Liver (tissue), 8 donors: ENCODE measurements at regions not wholly inside any gene's neighbourhood (a gene's known extent, or its start where the extent isn't known, plus 50 kb on each side); places are given as distances from the start of the nearest gene placed in this dataset.

Experiments
- DNase-seq: peaks from one replicate; pipeline ENCODE4 v3.0.0-alpha.2; 2017; ENCODE audit warnings: low spot score
- H3K27ac ChIP-seq, 2 donors: one replicate each; pipeline ENCODE4 v1.7.0; 2013; ENCODE audit warnings: inconsistent platforms in 2 of 2, low read length in 2 of 2, control low read depth in 1 of 2, low read depth in 1 of 2, mild to moderate bottlenecking in 1 of 2
- H3K27me3 ChIP-seq, 4 donors: one replicate each; pipeline versions ENCODE4 v1.6.1 to v1.7.0; 2013; ENCODE audit warnings: low read length in 3 of 4, inconsistent platforms in 1 of 4, mild to moderate bottlenecking in 1 of 4, moderate library complexity in 1 of 4; ENCODE audit not compliant: control insufficient read depth in 4 of 4, insufficient read depth in 4 of 4
- H3K36me3 ChIP-seq, 4 donors: one replicate each; pipeline versions ENCODE4 v1.6.1 to v1.7.0; 2013; ENCODE audit warnings: low read length in 3 of 4, mild to moderate bottlenecking in 3 of 4, low read depth in 1 of 4, moderate library complexity in 1 of 4; ENCODE audit not compliant: control insufficient read depth in 4 of 4, insufficient read depth in 3 of 4
- H3K4me1 ChIP-seq, 4 donors: one replicate each; pipeline versions ENCODE4 v1.6.1 to v1.7.0; 2013; ENCODE audit warnings: low read length in 3 of 4, mild to moderate bottlenecking in 3 of 4, moderate library complexity in 1 of 4; ENCODE audit not compliant: control insufficient read depth in 4 of 4, insufficient read depth in 4 of 4
- H3K4me3 ChIP-seq, 3 donors: one replicate each; pipeline versions ENCODE4 v1.6.1 to v1.7.0; 2013; ENCODE audit warnings: low read length in 3 of 3, control low read depth in 1 of 3, low read depth in 1 of 3, mild to moderate bottlenecking in 1 of 3
- H3K9ac ChIP-seq, 2 donors: one replicate each; pipeline ENCODE4 v1.7.0; 2013; ENCODE audit warnings: low read length in 2 of 2, mild to moderate bottlenecking in 2 of 2, moderate library complexity in 2 of 2, control low read depth in 1 of 2, low read depth in 1 of 2
- H3K9me3 ChIP-seq, 4 donors: one replicate each; pipeline versions ENCODE4 v1.6.1 to v1.7.0; 2013; ENCODE audit warnings: low read length in 3 of 4; ENCODE audit not compliant: control insufficient read depth in 4 of 4
- FOXA1 ChIP-seq: IDR thresholded peaks from 2 replicates; pipeline ENCODE4 v1.6.1; 2016; ENCODE audit warnings: antibody characterized with exemption
- FOXA2 ChIP-seq: IDR thresholded peaks from 2 replicates; pipeline ENCODE4 v1.6.1; 2016; ENCODE audit warnings: antibody characterized with exemption
- GABPA ChIP-seq, 2 donors: IDR thresholded peaks in 1 of 2; conservative IDR thresholded peaks in 1 of 2; 2 replicates each; pipeline ENCODE4 v1.6.1; 2016; ENCODE audit warnings: antibody characterized with exemption in 2 of 2, mild to moderate bottlenecking in 1 of 2, moderate library complexity in 1 of 2
- HNF4A ChIP-seq, 2 donors: conservative IDR thresholded peaks; 2 replicates each; pipeline ENCODE4 v1.6.1; 2016; ENCODE audit warnings: antibody characterized with exemption in 2 of 2, mild to moderate bottlenecking in 2 of 2
- HNF4G ChIP-seq: IDR thresholded peaks from 2 replicates; pipeline ENCODE4 v1.6.1; 2016; ENCODE audit warnings: antibody characterized with exemption
- JUND ChIP-seq, 2 donors: IDR thresholded peaks; 2 replicates each; pipeline ENCODE4 v1.6.1; 2016; ENCODE audit warnings: antibody characterized with exemption in 2 of 2
- NR2F2 ChIP-seq: IDR thresholded peaks from 2 replicates; pipeline ENCODE4 v1.6.1; 2016; ENCODE audit warnings: antibody characterized with exemption
- RAD21 ChIP-seq, 2 donors: IDR thresholded peaks; 2 replicates each; pipeline ENCODE4 v1.6.1; 2016; ENCODE audit warnings: antibody characterized with exemption in 2 of 2, mild to moderate bottlenecking in 2 of 2
- REST ChIP-seq: IDR thresholded peaks from 2 replicates; pipeline ENCODE4 v1.6.1; 2016; ENCODE audit warnings: antibody characterized with exemption, mild to moderate bottlenecking
- RXRA ChIP-seq, 2 donors: IDR thresholded peaks; 2 replicates each; pipeline ENCODE4 v1.6.1; 2017 to 2018; ENCODE audit warnings: antibody characterized with exemption in 2 of 2, mild to moderate bottlenecking in 1 of 2
- SP1 ChIP-seq: IDR thresholded peaks from 2 replicates; pipeline ENCODE4 v1.6.1; 2018; ENCODE audit warnings: antibody characterized with exemption, mild to moderate bottlenecking
- TAF1 ChIP-seq: conservative IDR thresholded peaks from 2 replicates; pipeline ENCODE4 v1.6.1; 2016; ENCODE audit warnings: antibody characterized with exemption, mild to moderate bottlenecking
- YY1 ChIP-seq: IDR thresholded peaks from 2 replicates; pipeline ENCODE4 v1.6.1; 2016; ENCODE audit warnings: antibody characterized with exemption, mild to moderate bottlenecking
- WGBS: extraction: QIAGEN DNeasy Blood & Tissue Kit; methylation state at CpG from one replicate; pipeline ENCODE4 v1.1.7; 2013; 5-methylcytosine and 5-hydroxymethylcytosine counted together
- TF ChIP-seq, protein P1 (sequence below): IDR thresholded peaks from 2 replicates; pipeline ENCODE4 v1.6.1; 2016; ENCODE audit warnings: antibody characterized with exemption
- TF ChIP-seq, protein P2 (sequence below): IDR thresholded peaks from 2 replicates; pipeline ENCODE4 v1.6.1; 2016; ENCODE audit warnings: antibody characterized with exemption
- TF ChIP-seq, protein P3 (sequence below): fragments of 150-350 bp; IDR thresholded peaks from 2 replicates; pipeline ENCODE4 v1.5.1; 2017; ENCODE audit warnings: improper control_type of control experiment, low read depth, low read length; ENCODE audit not compliant: missing input control
- TF ChIP-seq, protein P4 (sequence below): IDR thresholded peaks from 2 replicates; pipeline ENCODE4 v1.6.1; 2016; ENCODE audit warnings: antibody characterized with exemption
- donor health status: healthy.
- donor health status: healthy.
- donor health status: healthy.
- donor health status: healthy.
- donor health status: healthy.

DNA sequence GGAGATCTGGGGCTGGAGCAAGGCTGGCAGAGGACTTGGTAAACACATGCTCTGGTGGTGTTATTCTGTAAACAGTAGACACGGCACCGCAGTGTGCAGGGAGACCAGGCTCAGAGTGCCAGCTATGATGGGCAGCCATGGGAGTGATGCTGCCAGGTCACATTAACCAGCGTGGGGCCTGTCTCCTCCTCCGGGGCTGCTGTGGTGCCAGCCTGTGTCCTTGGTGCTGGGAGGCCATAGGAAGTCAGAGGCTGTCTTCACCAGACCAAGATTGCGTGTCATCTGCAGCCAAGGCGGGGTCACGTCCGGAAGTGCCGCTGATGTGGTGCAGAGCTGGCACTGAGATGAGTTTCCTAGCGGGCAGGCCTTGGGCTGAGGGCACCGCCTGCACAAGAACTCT, 236.0 kb downstream of the GLRX3 start (continued):
- no peak for TF ChIP-seq REST
- no peak for TF ChIP-seq FOXA1
- TF ChIP-seq YY1 = no peak
- TF ChIP-seq GABPA (IDR thresholded peaks at IDR 0.05 in 1 of 2, conservative IDR thresholded peaks at IDR 0.05 in 1 of 2) = no peak

DNA sequence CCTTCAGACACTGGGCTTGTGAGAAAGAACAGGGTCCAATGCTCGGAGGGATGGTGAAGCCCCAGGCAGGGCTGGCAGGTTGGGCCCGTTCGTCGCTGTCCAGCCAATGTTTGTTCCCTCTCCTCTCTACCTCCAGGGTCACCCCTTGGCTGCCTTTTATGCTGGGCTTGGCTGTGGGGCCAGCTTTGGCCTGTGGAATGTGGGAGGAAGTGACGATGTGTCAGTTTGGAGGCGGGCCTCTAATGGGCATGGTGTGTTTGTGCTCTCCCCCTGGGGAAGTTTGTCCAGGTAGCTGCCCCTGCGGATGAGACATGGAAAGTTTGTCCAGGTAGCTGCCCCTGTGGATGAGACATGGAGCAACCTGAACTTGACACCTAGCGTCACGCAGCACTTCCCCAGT, 236.7 kb downstream of the GLRX3 start:
- H3K36me3 ChIP-seq = no peaks in the 10 kb centered on the region
- WGBS = 76% methylated on average over 9 of the region's 9 CpGs
- DNase-seq = no peak
- H3K4me3 ChIP-seq = no peak overlapping the region
- peaks cover 0 to 4% (median 0%) of the 10 kb centered on the region in 4 donors for H3K27me3 ChIP-seq
- H3K27ac ChIP-seq = no peak overlapping the region
- H3K9ac ChIP-seq = no peak overlapping the region
- TF ChIP-seq JUND (IDR thresholded peaks at IDR 0.05) (no peak), REST (no peak), SP1 (no peak), FOXA1 (no peak), TAF1 (no peak), FOXA2 (no peak), GABPA (IDR thresholded peaks at IDR 0.05 in 1 of 2, conservative IDR thresholded peaks at IDR 0.05 in 1 of 2) (no peak), RXRA (IDR thresholded peaks at IDR 0.05) (no peak), RAD21 (IDR thresholded peaks at IDR 0.05) (no peak), HNF4A (conservative IDR thresholded peaks at IDR 0.05) (no peak), NR2F2 (no peak), HNF4G (no peak)
- TF ChIP-seq, protein P1, sequence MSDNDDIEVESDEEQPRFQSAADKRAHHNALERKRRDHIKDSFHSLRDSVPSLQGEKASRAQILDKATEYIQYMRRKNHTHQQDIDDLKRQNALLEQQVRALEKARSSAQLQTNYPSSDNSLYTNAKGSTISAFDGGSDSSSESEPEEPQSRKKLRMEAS = no peak
- TF ChIP-seq, protein P2, sequence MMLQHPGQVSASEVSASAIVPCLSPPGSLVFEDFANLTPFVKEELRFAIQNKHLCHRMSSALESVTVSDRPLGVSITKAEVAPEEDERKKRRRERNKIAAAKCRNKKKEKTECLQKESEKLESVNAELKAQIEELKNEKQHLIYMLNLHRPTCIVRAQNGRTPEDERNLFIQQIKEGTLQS = no peak
- TF ChIP-seq, protein P3, sequence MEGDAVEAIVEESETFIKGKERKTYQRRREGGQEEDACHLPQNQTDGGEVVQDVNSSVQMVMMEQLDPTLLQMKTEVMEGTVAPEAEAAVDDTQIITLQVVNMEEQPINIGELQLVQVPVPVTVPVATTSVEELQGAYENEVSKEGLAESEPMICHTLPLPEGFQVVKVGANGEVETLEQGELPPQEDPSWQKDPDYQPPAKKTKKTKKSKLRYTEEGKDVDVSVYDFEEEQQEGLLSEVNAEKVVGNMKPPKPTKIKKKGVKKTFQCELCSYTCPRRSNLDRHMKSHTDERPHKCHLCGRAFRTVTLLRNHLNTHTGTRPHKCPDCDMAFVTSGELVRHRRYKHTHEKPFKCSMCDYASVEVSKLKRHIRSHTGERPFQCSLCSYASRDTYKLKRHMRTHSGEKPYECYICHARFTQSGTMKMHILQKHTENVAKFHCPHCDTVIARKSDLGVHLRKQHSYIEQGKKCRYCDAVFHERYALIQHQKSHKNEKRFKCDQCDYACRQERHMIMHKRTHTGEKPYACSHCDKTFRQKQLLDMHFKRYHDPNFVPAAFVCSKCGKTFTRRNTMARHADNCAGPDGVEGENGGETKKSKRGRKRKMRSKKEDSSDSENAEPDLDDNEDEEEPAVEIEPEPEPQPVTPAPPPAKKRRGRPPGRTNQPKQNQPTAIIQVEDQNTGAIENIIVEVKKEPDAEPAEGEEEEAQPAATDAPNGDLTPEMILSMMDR = no peak
- TF ChIP-seq, protein P4, sequence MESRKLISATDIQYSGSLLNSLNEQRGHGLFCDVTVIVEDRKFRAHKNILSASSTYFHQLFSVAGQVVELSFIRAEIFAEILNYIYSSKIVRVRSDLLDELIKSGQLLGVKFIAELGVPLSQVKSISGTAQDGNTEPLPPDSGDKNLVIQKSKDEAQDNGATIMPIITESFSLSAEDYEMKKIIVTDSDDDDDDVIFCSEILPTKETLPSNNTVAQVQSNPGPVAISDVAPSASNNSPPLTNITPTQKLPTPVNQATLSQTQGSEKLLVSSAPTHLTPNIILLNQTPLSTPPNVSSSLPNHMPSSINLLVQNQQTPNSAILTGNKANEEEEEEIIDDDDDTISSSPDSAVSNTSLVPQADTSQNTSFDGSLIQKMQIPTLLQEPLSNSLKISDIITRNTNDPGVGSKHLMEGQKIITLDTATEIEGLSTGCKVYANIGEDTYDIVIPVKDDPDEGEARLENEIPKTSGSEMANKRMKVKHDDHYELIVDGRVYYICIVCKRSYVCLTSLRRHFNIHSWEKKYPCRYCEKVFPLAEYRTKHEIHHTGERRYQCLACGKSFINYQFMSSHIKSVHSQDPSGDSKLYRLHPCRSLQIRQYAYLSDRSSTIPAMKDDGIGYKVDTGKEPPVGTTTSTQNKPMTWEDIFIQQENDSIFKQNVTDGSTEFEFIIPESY = no peak
- H3K9me3 ChIP-seq = no peaks in the 10 kb centered on the region
- H3K4me1 ChIP-seq = no peaks in the 10 kb centered on the region
